ENCODE measurements at regions not wholly inside any gene's neighbourhood (a gene's known extent, or its start where the extent isn't known, plus 50 kb on each side); places are given as distances from the start of the nearest gene placed in this dataset.

DNA sequence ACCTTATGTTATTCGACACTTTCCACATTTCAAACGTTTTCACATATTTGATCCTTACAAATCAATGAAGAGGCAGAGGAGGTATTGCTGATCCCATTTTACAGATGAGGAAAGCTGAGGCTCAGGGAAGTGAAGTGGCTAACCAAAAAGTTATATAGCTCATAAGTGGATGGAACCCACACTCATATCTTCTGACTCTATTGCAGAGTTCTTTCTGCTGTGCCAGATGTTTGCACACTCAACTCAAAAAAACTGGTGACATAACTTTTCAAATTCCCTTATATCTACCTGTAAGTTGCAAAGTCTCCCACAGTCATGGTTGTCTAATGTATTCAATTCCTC lies 84.0 kb upstream of the SETMAR start:
- POLR2A ChIA-PET = no interaction called here
- Histone ChIP-seq H3K79me2 (ENCODE audit: control insufficient read depth, insufficient read depth, low read length) (no peaks in the 10 kb centered on the region), H3K9me3 (replicated peaks; ENCODE audit: control insufficient read depth, insufficient read depth, low read length) (no peaks in the 10 kb centered on the region), H3K9ac (replicated peaks; ENCODE audit: extremely low read depth, insufficient read depth, low read length) (no peak overlapping the region), H3K27me3 (ENCODE audit: control insufficient read depth in 2 of 2, insufficient read depth in 2 of 2, low read length in 2 of 2) (no peaks in the 10 kb centered on the region), H3K4me3 (replicated peaks in 1 of 3; ENCODE audit: insufficient read depth in 1 of 3, low read depth in 1 of 3, low read length in 3 of 3) (no peak overlapping the region), H3K4me1 (ENCODE audit: control insufficient read depth, extremely low read depth, insufficient read depth, low read length) (no peaks in the 10 kb centered on the region), H4K20me1 (replicated peaks; ENCODE audit: control insufficient read depth, extremely low read depth, insufficient read depth, low read length) (no peaks in the 10 kb centered on the region), H3K27ac (ENCODE audit: insufficient read depth, low read depth, low read length) (no peak overlapping the region), H3K9me1 (replicated peaks; ENCODE audit: control insufficient read depth, extremely low read depth, insufficient read depth, low read length) (no peaks in the 10 kb centered on the region), H3K4me2 (ENCODE audit: insufficient read depth, low read length) (no peak overlapping the region), H3K36me3 (ENCODE audit: control insufficient read depth in 2 of 2, extremely low read depth in 1 of 2, insufficient read depth in 2 of 2, low read length in 2 of 2) (no peaks in the 10 kb centered on the region), H2AFZ (ENCODE audit: low read depth, low read length) (no peak overlapping the region)
- CTCF ChIA-PET = no interaction called here
- DNase-seq (ENCODE audit: low read depth, low spot score) (no peak), FAIRE-seq (no peak)
- intact Hi-C loops (cut with micrococcal nuclease) (no loop called here), dilution Hi-C loops (cut with MboI; ENCODE audit: extremely low pct_ligation_motif_present, low sequenced_read_pairs) (no loop called here)
- no TSS peak for BruUV-seq (replicated peaks)
- TF ChIP-seq POLR2A (IDR thresholded peaks at IDR 0.05; ENCODE audit: low read depth, low read length) = no peak
- TF ChIP-seq GATA2 (IDR thresholded peaks at IDR 0.05; ENCODE audit: insufficient read depth, insufficient read length, low read depth, low read length) = no peak
- TF ChIP-seq, protein P1, sequence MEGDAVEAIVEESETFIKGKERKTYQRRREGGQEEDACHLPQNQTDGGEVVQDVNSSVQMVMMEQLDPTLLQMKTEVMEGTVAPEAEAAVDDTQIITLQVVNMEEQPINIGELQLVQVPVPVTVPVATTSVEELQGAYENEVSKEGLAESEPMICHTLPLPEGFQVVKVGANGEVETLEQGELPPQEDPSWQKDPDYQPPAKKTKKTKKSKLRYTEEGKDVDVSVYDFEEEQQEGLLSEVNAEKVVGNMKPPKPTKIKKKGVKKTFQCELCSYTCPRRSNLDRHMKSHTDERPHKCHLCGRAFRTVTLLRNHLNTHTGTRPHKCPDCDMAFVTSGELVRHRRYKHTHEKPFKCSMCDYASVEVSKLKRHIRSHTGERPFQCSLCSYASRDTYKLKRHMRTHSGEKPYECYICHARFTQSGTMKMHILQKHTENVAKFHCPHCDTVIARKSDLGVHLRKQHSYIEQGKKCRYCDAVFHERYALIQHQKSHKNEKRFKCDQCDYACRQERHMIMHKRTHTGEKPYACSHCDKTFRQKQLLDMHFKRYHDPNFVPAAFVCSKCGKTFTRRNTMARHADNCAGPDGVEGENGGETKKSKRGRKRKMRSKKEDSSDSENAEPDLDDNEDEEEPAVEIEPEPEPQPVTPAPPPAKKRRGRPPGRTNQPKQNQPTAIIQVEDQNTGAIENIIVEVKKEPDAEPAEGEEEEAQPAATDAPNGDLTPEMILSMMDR (IDR thresholded peaks at IDR 0.05; ENCODE audit: extremely low read depth in 1 of 2, insufficient read depth in 1 of 2, low read depth in 1 of 2, low read length in 2 of 2) = no peak
- no peak for TF ChIP-seq MYC (IDR thresholded peaks at IDR 0.05; ENCODE audit: low read depth, low read length)
- TF ChIP-seq EZH2 (IDR thresholded peaks at IDR 0.05; ENCODE audit: borderline replicate concordance, low read depth, low read length, severe bottlenecking) = no peak
- no peak for TF ChIP-seq FOS (IDR thresholded peaks at IDR 0.05; ENCODE audit: borderline replicate concordance, insufficient read depth, low read length)
- TF ChIP-seq JUN (IDR thresholded peaks at IDR 0.05; ENCODE audit: borderline replicate concordance, insufficient read depth, insufficient read length, low read depth) = no peak
- TF ChIP-seq, protein P2, sequence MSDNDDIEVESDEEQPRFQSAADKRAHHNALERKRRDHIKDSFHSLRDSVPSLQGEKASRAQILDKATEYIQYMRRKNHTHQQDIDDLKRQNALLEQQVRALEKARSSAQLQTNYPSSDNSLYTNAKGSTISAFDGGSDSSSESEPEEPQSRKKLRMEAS (IDR thresholded peaks at IDR 0.05; ENCODE audit: insufficient read depth, insufficient read length) = no peak
- no peak for TF ChIP-seq POLR2AphosphoS5 (IDR thresholded peaks at IDR 0.05; ENCODE audit: insufficient read depth, low read depth, low read length)
